Ovary (tissue), 3 donors: ENCODE measurements at regions not wholly inside any gene's neighbourhood (a gene's known extent, or its start where the extent isn't known, plus 50 kb on each side); places are given as distances from the start of the nearest gene placed in this dataset.

Experiments
- CTCF ChIP-seq, 3 donors: fragments of 450-650 bp in 2 of 3; fragments of 200-600 bp in 1 of 3; IDR thresholded peaks; one replicate each; pipeline versions ENCODE4 v1.5.1 to v1.8.0; 2016 to 2022; ENCODE audit warnings: antibody characterized with exemption in 3 of 3, mild to moderate bottlenecking in 1 of 3
- EP300 ChIP-seq: sonication (generic); formaldehyde crosslinking; IDR thresholded peaks from one replicate; pipeline ENCODE4 v1.6.1; 2017; ENCODE audit warnings: antibody characterized with exemption
- POLR2A ChIP-seq: fragments of 450-650 bp; IDR thresholded peaks from one replicate; pipeline ENCODE4 v1.6.1; 2017; ENCODE audit warnings: antibody characterized with exemption, mild to moderate bottlenecking, moderate library complexity
- donor health status: DM: no; HTN: no; CAD: no.

GRCh38 chr9:13017260-13017659, 242.4 kb downstream of the LURAP1L start:
- TF ChIP-seq POLR2A (no peak), CTCF (IDR thresholded peaks at IDR 0.05) (no peak), EP300 (no peak)
